Mononuclear cell (primary cell): ENCODE measurements at regions not wholly inside any gene's neighbourhood (a gene's known extent, or its start where the extent isn't known, plus 50 kb on each side); places are given as distances from the start of the nearest gene placed in this dataset.
"Not testable (repeated sequence)": the region's sequence is repeated elsewhere in the genome, so short reads cannot be mapped to it uniquely, and the experiment has no call there.

ENCODE experiments used
- H3K27me3 ChIP-seq: 2 replicates; pipeline ENCODE4 v1.6.0; 2011; ENCODE audit warnings: low read length, control low read depth; ENCODE audit not compliant: insufficient read depth
- H3K4me1 ChIP-seq: 2 replicates; pipeline ENCODE4 v1.5.1; 2011; ENCODE audit warnings: mild to moderate bottlenecking, low read length, control low read depth; ENCODE audit not compliant: insufficient read depth
- H3K4me3 ChIP-seq: 2 replicates; pipeline ENCODE4 v1.5.1; 2011; ENCODE audit warnings: mild to moderate bottlenecking, low read length, moderate library complexity
- H3K9me3 ChIP-seq: 2 replicates; pipeline ENCODE4 v1.5.1; 2011; ENCODE audit warnings: low read depth, mild to moderate bottlenecking, control low read depth, low read length

DNA sequence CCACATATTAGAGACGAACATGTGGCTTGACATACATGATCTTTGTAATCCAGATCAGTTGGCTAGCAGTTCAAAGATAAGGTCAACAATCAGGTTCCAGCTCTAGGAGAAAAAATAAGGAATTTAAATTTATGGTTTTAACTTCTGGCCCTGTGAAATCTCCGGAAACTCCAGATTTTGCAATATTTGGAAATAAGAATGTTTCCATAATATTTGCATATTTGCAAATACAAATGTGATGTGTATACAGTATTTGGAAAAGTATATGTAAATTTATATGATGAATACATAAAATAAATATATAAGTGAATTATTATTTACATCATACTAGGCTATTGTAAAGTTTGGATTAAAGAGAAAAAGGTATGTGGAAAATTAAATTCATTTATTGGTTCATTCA lies 97.1 kb downstream of the KCNJ2 start:
- Histone ChIP-seq H3K4me1 (peaks cover 8% of the 10 kb centered on the region), H3K9me3 (no peaks in the 10 kb centered on the region), H3K4me3 (no peak overlapping the region), H3K27me3 (no peaks in the 10 kb centered on the region)

DNA sequence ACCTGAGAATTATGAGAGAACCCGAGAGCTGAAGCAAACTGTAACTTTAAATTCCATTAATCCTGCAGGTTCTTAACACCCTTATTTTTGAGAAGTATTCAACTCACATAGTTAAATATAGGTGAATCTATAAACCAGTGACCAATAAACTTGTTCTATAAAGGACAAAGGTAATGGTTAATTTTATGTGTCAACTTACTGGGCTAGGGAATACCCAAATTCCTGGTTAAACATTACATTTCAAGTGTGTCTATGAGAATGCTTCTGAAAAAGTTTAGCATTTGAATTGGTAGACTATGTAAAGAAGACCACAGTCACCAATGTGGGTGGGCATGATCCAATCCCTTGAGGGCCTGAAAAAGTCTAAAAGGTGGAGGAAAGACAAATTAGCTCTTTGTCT lies 99.1 kb downstream of the KCNJ2 start:
- no peaks in the 10 kb centered on the region for H3K27me3 ChIP-seq
- no peak overlapping the region for H3K4me3 ChIP-seq
- H3K4me1 ChIP-seq, result peaks cover 8% of the 10 kb centered on the region
- H3K9me3 ChIP-seq, result no peaks in the 10 kb centered on the region

DNA sequence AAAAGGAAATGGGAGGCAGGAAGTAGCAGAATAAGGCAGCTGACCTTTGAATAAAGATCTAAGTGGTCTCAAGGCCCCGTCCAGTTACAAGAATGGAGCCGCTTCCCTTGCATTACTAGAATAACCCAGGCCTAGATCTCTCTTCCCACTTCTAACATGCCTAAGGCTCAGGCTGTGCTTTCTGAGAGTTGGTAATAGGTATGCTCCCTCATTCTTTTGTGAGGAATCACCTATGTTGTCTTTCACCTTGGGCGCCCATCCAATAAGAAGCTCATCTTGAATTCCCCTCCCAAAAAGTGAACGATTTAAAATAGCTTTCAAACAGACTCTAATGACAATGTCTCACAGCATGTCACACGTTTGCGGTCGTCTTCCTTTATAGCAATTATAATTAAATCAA lies 101.2 kb downstream of the KCNJ2 start:
- H3K4me1 ChIP-seq, result peaks cover 8% of the 10 kb centered on the region
- no peaks in the 10 kb centered on the region for H3K27me3 ChIP-seq
- H3K4me3 ChIP-seq, result no peak overlapping the region
- no peaks in the 10 kb centered on the region for H3K9me3 ChIP-seq

DNA sequence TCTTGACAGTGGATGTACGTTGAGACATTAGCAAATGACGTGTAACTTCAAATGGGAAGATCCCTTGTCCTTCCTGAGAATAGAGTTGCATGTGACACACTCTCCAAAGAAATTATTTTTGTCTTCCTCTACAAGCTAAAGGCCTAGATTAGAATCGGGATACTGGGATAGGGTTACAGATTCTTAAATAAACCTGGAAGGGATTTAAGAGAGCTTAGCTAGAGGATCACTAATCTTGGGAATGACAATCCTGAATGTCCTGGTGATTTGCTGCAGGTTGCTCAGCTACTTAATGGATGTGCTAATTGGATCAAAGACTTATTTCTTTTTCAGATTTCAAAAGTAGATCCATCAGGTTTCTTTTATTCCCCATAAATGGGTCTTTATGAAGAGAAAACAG lies 101.9 kb downstream of the KCNJ2 start:
- Histone ChIP-seq H3K4me1 (peaks cover 1% of the 10 kb centered on the region), H3K9me3 (no peaks in the 10 kb centered on the region), H3K4me3 (no peak overlapping the region), H3K27me3 (no peaks in the 10 kb centered on the region)

DNA sequence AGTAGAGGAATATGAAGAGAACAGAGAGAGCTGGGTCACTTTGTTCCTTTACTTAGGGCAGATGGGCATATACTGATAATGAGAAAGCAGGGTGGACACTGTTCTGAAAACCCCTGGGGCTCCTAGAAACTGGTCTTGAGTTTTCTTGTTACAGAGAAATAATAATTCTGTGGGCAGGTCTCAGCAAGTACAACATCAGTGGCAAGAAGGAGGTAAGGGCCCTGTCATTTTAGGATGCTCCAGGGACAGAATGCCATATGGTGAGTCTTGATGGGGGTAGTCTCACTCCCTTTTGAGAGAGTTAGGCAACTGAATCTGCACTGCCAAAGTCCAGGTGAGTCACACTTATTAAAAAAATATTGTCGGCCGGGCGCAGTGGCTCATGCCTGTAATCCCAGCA lies 102.3 kb downstream of the KCNJ2 start:
- H3K27me3 ChIP-seq, result no peaks in the 10 kb centered on the region
- H3K4me1 ChIP-seq, result no peaks in the 10 kb centered on the region
- no peaks in the 10 kb centered on the region for H3K9me3 ChIP-seq
- no peak overlapping the region for H3K4me3 ChIP-seq

DNA sequence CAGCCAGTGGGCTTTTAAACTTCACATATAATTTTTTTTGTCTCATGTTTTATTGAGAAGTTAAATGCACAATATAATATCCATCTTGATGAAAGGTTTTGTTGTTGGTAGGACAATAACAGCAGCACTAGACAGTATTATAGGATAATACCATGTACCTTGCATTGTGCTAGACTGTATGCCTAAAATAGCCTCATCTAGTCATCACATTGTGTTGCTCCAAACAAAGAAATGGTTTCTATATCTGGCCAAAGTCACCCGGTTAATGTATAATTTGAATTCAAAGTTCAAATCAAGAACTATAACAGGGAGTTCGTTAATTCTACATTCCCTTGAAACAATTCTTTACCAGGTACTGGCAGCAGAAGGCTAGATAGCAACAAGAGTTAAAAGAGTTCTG lies 104.9 kb downstream of the KCNJ2 start:
- Histone ChIP-seq H3K9me3 (no peaks in the 10 kb centered on the region), H3K4me3 (no peak overlapping the region), H3K4me1 (no peaks in the 10 kb centered on the region), H3K27me3 (no peaks in the 10 kb centered on the region)

DNA sequence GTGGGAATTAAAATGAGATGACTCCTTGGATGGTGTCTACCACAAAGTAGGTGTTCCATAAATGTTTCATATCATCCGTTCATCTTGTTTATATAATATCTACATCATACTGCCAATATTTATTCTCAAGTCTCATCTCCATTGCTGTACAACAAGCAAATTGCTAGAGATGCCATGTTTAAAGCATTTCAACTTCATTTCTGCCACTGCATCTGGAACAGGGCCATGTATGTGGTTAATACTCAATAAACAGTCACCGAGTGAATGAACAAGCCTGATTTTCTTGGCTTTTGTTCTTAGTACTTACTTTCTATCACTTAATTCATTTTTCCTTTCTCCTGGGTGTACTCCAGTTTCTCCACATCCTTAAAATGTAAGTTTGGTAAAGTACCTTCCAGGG lies 107.6 kb downstream of the KCNJ2 start:
- Histone ChIP-seq H3K4me3 (no peak overlapping the region), H3K9me3 (no peaks in the 10 kb centered on the region), H3K4me1 (no peaks in the 10 kb centered on the region), H3K27me3 (no peaks in the 10 kb centered on the region)

DNA sequence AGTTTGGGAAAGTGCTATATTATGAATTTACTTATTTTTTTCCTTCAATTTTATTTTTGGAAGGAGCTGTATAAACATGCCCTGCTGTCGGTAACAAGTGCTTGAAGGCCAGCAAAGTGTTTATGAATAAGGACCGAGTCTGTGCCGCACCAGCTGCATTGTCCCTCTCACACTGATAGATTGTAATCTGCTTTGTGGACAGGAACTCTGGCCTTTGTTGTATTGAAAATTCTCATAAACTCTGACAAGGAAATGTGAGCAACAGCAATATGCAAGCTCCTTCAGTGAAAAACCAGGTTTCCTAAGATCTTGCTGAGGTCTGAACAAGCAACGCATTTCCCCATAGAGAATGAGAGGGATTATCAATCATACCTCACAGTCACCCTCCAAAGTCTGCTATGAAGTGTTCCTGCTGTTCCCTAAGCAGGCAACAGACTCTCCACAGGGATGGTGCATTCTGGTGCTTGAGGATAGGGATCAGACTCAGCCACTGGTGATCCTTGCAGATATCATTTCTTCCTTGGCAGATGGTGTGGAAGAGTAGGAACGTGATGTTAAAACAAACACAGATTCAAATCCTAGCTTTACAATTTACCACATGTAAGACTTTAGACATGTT lies 109.6 kb downstream of the KCNJ2 start:
- Histone ChIP-seq H3K4me3 (no peak overlapping the region), H3K4me1 (no peaks in the 10 kb centered on the region), H3K27me3 (no peaks in the 10 kb centered on the region), H3K9me3 (no peaks in the 10 kb centered on the region)

DNA sequence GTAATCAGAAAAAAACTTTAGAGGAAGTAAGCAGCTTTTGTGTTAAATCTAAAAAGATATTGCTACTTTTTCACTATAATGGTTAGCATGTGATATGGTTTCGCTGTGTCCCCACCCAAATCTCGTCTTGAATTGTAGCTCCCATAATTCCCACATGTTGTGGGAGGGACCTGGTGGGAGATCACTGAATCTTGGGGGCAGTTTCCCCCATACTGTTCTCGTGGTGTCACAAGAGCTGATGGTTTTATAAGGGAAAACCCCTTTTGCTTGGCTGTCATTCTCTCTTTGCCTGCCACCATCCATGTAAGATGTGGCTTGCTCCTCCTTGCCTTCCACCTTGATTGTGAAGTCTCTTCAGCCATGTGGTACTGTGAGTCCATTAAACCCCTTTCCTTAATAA lies 117.1 kb downstream of the KCNJ2 start:
- Histone ChIP-seq H3K9me3 (no peaks in the 10 kb centered on the region), H3K27me3 (no peaks in the 10 kb centered on the region), H3K4me1 (peaks cover 20% of the 10 kb centered on the region), H3K4me3 (no peak overlapping the region)

DNA sequence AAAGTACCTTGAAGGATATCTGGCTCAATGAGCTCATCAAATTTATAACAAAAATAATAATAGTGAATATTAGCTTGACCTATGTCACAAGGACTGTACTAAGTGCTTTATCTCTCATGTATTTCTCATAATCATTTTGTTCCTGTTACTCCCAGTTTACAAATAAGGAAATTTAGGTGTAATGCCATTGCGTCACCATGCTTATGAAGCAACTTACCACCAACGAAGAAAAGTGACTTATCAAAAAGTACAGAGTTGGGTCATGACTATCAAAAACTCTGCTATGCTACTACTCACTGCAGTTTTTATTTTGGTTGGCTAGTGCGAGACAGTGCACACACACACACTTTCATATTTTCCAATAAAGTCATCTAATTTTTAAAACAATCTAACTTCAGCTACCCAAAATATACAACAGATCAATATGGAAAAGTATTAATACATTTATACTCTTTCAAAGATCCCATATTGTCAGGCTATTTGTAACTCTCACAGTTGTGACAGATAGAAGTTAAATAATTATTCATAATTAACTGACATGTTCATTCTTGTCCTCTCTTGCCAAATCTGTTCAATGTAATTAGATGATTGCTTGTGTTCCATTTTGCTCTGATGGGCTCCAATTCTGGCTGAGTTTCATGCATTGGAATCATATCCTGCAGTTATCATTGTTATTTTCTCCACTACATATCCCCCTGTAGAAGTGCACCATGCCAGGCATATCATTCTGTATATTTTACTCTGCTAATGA lies 119.4 kb downstream of the KCNJ2 start:
- Histone ChIP-seq H3K4me1 (peaks cover 20% of the 10 kb centered on the region), H3K9me3 (no peaks in the 10 kb centered on the region), H3K4me3 (no peak overlapping the region), H3K27me3 (no peaks in the 10 kb centered on the region)

DNA sequence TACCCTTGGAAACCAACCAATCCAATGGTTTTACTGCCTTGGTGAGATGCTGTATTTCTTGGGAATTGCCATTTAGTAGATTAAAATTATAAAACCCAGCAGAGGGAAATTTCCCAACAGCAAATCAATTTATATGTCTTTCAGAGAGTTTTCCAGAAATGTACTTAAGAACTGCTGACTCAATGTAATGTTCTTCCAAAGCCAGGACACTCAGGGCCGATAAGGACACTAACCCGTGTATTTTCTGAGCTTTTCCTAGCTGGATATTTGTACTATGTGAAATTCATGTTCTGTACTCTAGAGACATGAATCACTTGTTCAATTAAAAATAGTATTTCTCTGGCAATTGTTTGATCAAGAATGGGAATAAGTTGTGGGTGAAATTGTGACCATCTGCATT lies 121.4 kb downstream of the KCNJ2 start:
- Histone ChIP-seq H3K27me3 (no peaks in the 10 kb centered on the region), H3K9me3 (no peaks in the 10 kb centered on the region), H3K4me1 (peaks cover 32% of the 10 kb centered on the region), H3K4me3 (no peak overlapping the region)

DNA sequence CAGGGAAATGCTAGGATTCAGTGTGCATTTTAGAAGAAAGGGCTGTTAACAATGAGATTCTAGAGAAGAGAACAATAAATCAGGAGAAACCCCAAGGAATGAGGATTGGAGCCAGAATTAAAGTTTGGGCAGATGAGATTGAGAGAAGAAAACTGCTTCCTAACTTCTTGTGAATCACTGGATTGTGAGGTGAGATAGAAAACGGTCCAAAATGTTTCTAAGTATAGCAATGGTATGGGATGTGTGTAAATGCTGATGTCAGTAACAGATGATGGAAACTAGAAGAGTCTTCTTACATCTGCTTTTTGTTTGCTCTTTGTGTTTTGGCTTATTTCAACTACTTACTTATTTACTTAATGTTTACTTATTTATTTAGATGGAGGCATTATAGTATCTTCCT lies 123.0 kb downstream of the KCNJ2 start:
- Histone ChIP-seq H3K9me3 (no peaks in the 10 kb centered on the region), H3K27me3 (no peaks in the 10 kb centered on the region), H3K4me1 (peaks cover 38% of the 10 kb centered on the region), H3K4me3 (no peak overlapping the region)

DNA sequence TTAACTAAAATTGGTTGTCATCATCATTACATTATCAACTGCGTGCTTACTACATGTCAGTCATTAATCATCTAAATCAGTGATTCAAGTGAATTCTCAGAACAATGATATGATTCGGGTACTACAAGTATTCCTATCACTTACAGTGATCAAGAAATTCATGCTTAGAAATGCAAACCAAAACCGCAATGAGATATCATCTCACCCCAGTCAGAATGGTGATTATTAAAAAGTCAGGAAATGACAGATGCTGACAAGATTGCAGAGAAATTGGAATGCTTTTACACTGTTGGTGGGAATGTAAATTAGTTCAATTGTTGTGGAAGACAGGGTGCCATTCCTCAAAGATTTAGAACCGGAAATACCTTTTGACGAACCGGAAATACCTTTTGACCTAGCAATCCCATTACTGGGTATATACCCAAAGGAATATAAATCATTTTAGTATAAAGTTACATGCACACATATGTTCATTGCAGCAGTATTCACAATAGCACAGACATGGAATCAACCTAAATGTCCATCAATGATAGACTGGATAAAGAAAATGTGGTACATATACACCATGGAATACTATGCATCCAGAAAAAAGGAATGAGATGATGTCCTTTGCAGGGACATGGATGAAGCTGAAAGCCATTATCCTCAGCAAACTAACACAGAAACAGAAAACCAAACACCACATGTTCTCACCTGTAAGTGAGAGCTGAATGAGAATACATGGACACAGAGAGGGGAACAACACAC lies 124.4 kb downstream of the KCNJ2 start:
- peaks cover 33% of the 10 kb centered on the region for H3K4me1 ChIP-seq
- H3K27me3 ChIP-seq, H3K9me3 ChIP-seq, H3K4me3 ChIP-seq: not testable (repeated sequence)

DNA sequence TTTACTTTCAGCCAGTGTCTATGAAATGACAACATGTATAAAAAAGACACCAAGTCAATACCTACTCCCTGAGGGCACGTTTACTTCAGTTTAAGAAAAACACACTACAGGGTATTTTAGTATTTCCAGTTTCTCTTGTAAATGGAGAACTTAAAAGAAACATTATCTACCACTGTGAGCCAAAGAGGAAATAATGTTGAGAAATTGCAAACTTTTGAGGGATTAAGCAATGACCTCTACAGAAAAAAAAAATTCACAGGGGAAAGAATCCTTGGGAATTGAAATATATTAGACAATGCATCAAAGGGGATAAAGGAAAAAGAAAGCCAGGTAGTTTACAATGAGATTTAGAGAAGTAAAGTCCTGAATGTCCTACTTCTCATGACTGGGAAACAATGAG lies 126.0 kb downstream of the KCNJ2 start:
- peaks cover 23% of the 10 kb centered on the region for H3K4me1 ChIP-seq
- no peak overlapping the region for H3K4me3 ChIP-seq
- H3K27me3 ChIP-seq, result no peaks in the 10 kb centered on the region
- no peaks in the 10 kb centered on the region for H3K9me3 ChIP-seq

DNA sequence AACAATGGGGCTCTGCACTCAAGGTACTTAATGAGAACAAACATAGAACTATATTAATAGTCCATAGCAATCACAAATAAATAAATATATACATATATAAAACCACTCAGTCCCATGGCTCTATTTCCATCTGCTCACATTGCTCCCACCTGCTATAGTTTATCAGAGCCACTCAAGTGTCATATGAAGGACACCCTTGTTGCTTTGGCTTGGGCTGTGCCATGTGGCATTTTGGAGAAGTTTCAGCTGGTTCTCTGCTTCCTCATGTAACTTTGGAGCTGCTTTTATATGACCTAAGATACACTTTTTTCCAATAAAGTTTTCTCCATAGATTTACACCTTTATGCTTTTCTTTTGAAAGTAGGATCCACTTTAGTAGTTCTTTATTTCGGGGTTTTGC lies 126.4 kb downstream of the KCNJ2 start:
- H3K4me3 ChIP-seq, result no peak overlapping the region

More for the DNA sequence above, 126.4 kb downstream of the KCNJ2 start:
- no peaks in the 10 kb centered on the region for H3K9me3 ChIP-seq
- H3K4me1 ChIP-seq, result peaks cover 23% of the 10 kb centered on the region
- no peaks in the 10 kb centered on the region for H3K27me3 ChIP-seq
